ENCODE measurements at regions not wholly inside any gene's neighbourhood (a gene's known extent, or its start where the extent isn't known, plus 50 kb on each side); places are given as distances from the start of the nearest gene placed in this dataset.

DNA sequence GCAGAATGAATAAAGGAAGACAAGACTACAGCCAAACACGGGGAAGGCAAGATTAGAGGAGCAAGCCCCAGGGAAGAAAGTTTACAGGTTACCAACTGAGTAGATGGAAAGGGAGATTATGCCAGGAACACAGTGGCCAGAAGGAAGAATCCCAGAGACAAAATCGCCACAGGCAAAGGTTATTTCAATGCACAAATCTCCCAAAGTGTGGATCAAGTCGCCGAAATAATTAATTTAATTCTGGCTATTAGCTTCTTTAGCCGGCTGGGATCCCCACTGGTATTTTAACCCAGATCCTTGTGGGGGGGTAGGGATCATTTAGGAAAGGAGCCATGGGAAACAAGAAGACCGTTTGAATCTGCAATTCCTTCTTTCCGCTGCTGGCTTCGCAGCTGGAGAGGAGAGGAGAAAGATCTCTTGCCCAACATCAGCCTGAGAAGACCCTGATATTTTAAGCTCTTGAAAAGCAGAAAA is 171.0 kb downstream of the DHX15 start:
- FAIRE-seq (no peak), ATAC-seq (no peak), DNase-seq (ENCODE audit: extremely low read depth in 1 of 4, low spot score in 3 of 4) (no peak)
- Histone ChIP-seq H3K9me3 (replicated peaks; ENCODE audit: control insufficient read depth, insufficient read depth, low read depth, low read length) (no peaks in the 10 kb centered on the region), H3K4me1 (replicated peaks in 1 of 2; ENCODE audit: control insufficient read depth in 2 of 2, insufficient read depth in 2 of 2, low read length in 2 of 2) (no peaks in the 10 kb centered on the region), H3K4me2 (ENCODE audit: insufficient read depth, low read length) (no peak overlapping the region), H3K27me3 (ENCODE audit: control insufficient read depth in 2 of 2, insufficient read depth in 2 of 2, low read length in 2 of 2) (no peaks in the 10 kb centered on the region), H3K9ac (ENCODE audit: insufficient read depth in 1 of 2, low read depth in 2 of 2, low read length in 2 of 2) (no peak overlapping the region), H3K4me3 (no peak overlapping the region), H3K36me3 (ENCODE audit: control insufficient read depth, insufficient read depth, low read length) (no peaks in the 10 kb centered on the region), H3K79me2 (ENCODE audit: control insufficient read depth, insufficient read depth, low read length) (no peaks in the 10 kb centered on the region), H3K27ac (ENCODE audit: extremely low read depth, low read depth, low read length) (no peak overlapping the region), H2AFZ (ENCODE audit: low read depth, low read length) (no peak overlapping the region), H4K20me1 (replicated peaks; ENCODE audit: control insufficient read depth, insufficient read depth, low read length) (no peaks in the 10 kb centered on the region), H3K9me1 (ENCODE audit: control insufficient read depth, insufficient read depth, low read length) (no peaks in the 10 kb centered on the region)
- intact Hi-C loops (cut with micrococcal nuclease) = loop anchor here (10.0 kb wide), 1 partner anchor 1039 kb away; no protein-coding TSS in a partner anchor
- BruUV-seq (replicated peaks) = no TSS peak
- WGBS (ENCODE audit: insufficient coverage, low coverage, missing lambda C conversion rate) = 0% methylated on average over 8 of the region's 8 CpGs
- in situ Hi-C loops (cut with MboI) = loop anchor here (25.0 kb wide), 2 partner anchors 1276 to 1526 kb away; no protein-coding TSS in a partner anchor
- CTCF ChIA-PET (ENCODE audit: low intra/inter-chr PET ratio) = no interaction called here
- TF ChIP-seq, protein P1, sequence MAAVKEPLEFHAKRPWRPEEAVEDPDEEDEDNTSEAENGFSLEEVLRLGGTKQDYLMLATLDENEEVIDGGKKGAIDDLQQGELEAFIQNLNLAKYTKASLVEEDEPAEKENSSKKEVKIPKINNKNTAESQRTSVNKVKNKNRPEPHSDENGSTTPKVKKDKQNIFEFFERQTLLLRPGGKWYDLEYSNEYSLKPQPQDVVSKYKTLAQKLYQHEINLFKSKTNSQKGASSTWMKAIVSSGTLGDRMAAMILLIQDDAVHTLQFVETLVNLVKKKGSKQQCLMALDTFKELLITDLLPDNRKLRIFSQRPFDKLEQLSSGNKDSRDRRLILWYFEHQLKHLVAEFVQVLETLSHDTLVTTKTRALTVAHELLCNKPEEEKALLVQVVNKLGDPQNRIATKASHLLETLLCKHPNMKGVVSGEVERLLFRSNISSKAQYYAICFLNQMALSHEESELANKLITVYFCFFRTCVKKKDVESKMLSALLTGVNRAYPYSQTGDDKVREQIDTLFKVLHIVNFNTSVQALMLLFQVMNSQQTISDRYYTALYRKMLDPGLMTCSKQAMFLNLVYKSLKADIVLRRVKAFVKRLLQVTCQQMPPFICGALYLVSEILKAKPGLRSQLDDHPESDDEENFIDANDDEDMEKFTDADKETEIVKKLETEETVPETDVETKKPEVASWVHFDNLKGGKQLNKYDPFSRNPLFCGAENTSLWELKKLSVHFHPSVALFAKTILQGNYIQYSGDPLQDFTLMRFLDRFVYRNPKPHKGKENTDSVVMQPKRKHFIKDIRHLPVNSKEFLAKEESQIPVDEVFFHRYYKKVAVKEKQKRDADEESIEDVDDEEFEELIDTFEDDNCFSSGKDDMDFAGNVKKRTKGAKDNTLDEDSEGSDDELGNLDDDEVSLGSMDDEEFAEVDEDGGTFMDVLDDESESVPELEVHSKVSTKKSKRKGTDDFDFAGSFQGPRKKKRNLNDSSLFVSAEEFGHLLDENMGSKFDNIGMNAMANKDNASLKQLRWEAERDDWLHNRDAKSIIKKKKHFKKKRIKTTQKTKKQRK (IDR thresholded peaks at IDR 0.05; ENCODE audit: borderline replicate concordance, low read depth, low read length) = no peak
- TF ChIP-seq, protein P2, sequence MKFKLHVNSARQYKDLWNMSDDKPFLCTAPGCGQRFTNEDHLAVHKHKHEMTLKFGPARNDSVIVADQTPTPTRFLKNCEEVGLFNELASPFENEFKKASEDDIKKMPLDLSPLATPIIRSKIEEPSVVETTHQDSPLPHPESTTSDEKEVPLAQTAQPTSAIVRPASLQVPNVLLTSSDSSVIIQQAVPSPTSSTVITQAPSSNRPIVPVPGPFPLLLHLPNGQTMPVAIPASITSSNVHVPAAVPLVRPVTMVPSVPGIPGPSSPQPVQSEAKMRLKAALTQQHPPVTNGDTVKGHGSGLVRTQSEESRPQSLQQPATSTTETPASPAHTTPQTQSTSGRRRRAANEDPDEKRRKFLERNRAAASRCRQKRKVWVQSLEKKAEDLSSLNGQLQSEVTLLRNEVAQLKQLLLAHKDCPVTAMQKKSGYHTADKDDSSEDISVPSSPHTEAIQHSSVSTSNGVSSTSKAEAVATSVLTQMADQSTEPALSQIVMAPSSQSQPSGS (CRISPR knock-in tag; IDR thresholded peaks at IDR 0.05) = no peak
- TF ChIP-seq ZFP36 (IDR thresholded peaks at IDR 0.05; ENCODE audit: low read depth, low read length, partially characterized antibody) (no peak), U2AF1 (optimal IDR thresholded peaks at IDR 0.05; ENCODE audit: low read depth, low read length) (no peak), ZNF23 (CRISPR knock-in tag; IDR thresholded peaks at IDR 0.05) (no peak)
- TF ChIP-seq, protein P3, sequence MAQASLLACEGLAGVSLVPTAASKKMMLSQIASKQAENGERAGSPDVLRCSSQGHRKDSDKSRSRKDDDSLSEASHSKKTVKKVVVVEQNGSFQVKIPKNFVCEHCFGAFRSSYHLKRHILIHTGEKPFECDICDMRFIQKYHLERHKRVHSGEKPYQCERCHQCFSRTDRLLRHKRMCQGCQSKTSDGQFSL (CRISPR knock-in tag; IDR thresholded peaks at IDR 0.05) = no peak
- TF ChIP-seq, protein P3 (tag; IDR thresholded peaks at IDR 0.05) = no peak
- POLR2A ChIA-PET = interaction anchor here (0.8 kb wide), 1 partner anchor 505 kb away, joined by 3 read pairs; no protein-coding TSS in a partner anchor
